HepG2 (cell line): ENCODE measurements at regions not wholly inside any gene's neighbourhood (a gene's known extent, or its start where the extent isn't known, plus 50 kb on each side); places are given as distances from the start of the nearest gene placed in this dataset.

ENCODE experiments used
- ATAC-seq: fragments of 200-7000 bp; cut with Tn5 transposase; 3 replicates; pipeline ENCODE4 v1.9.1; 2020; ENCODE audit warnings: mild to moderate bottlenecking, moderate library complexity
- BruUV-seq: library from RNA; stranded (reverse); fragments of 400-500 nt; replicated peaks from 2 replicates; lab custom pipeline; 2021; lab: Mats Ljungman, UMichigan
- CTCF ChIA-PET: fragments of 300-600 bp; formaldehyde crosslinking; extraction: SDS; loops from one replicate; lab custom pipeline; 2021; ENCODE audit warnings: low total read pairs, inconsistent platforms, low intra/inter-chr PET ratio; lab: Yijun Ruan, JAX
- POLR2A ChIA-PET: fragments of 350-600 bp; sonication (Branson Sonifier 250); formaldehyde crosslinking; loops from one replicate; lab custom pipeline; 2020; ENCODE audit warnings: antibody characterized with exemption, inconsistent platforms; lab: Yijun Ruan, JAX
- DNase-seq: peaks from one replicate; pipeline ENCODE4 v3.0.0-alpha.2; 2015; ENCODE audit warnings: low spot score
- FAIRE-seq: peaks from 3 replicates; lab custom pipeline; 2011; peaks lifted over from hg19 to GRCh38; lab: Jason Lieb, UNC
- H2AFZ ChIP-seq: one replicate; pipeline ENCODE4 v1.6.1; 2011; ENCODE audit warnings: low read length, inconsistent platforms
- H3K27ac ChIP-seq: fragments of 300-600 bp; 3 replicates; pipeline ENCODE4 v1.8.0; 2011; ENCODE audit warnings: mixed run types, mild to moderate bottlenecking, mixed read lengths, low read length, inconsistent platforms; ENCODE audit not compliant: insufficient read depth; ENCODE audit errors: extremely low read length
- H3K27me3 ChIP-seq, 2 experiments: fragments of 200-600 bp in 1 of 2; 2 replicates in 1 of 2; 3 replicates in 1 of 2; pipeline versions ENCODE4 v1.6.0 to v1.8.0; 2011; ENCODE audit warnings: low read length in 2 of 2, mild to moderate bottlenecking in 2 of 2, moderate library complexity in 2 of 2, inconsistent platforms in 1 of 2; ENCODE audit not compliant: insufficient read depth in 2 of 2, control insufficient read depth in 1 of 2
- H3K36me3 ChIP-seq, 2 experiments: fragments of 200-600 bp in 1 of 2; replicated peaks in 1 of 2; 2 replicates in 1 of 2; 3 replicates in 1 of 2; pipeline versions ENCODE4 v1.5.1 to v1.8.0; 2011; ENCODE audit warnings: low read length in 2 of 2, inconsistent platforms in 1 of 2; ENCODE audit not compliant: insufficient read depth in 2 of 2, control insufficient read depth in 1 of 2
- H3K4me1 ChIP-seq: 2 replicates; pipeline ENCODE4 v1.5.1; 2012; ENCODE audit warnings: low read length, inconsistent platforms; ENCODE audit not compliant: insufficient read depth
- H3K4me2 ChIP-seq: 2 replicates; pipeline ENCODE4 v1.6.0; 2011; ENCODE audit warnings: low read depth, low read length, inconsistent platforms
- H3K4me3 ChIP-seq, 3 experiments: fragments of 200-600 bp in 1 of 3; sonication (generic), shearing (Covaris generic) in 1 of 3; replicated peaks in 1 of 3; 2 replicates each; pipeline ENCODE4 v1.5.1; 2011 to 2016; ENCODE audit warnings: low read length in 3 of 3, inconsistent platforms in 2 of 3, low read depth in 2 of 3, mild to moderate bottlenecking in 2 of 3, control low read depth in 1 of 3, mixed read lengths in 1 of 3; ENCODE audit not compliant: insufficient read depth in 1 of 3
- H3K79me2 ChIP-seq: one replicate; pipeline ENCODE4 v1.6.1; 2011; ENCODE audit warnings: low read length, inconsistent platforms; ENCODE audit not compliant: insufficient read depth
- H3K9ac ChIP-seq: 2 replicates; pipeline ENCODE4 v1.6.0; 2011; ENCODE audit warnings: mild to moderate bottlenecking, low read depth, low read length, inconsistent platforms; ENCODE audit not compliant: insufficient read depth
- H3K9me3 ChIP-seq: 2 replicates; pipeline ENCODE4 v1.5.1; 2012; ENCODE audit warnings: mild to moderate bottlenecking, low read length
- H4K20me1 ChIP-seq: 2 replicates; pipeline ENCODE4 v1.6.0; 2011; ENCODE audit warnings: inconsistent platforms, mild to moderate bottlenecking, low read length, moderate library complexity; ENCODE audit not compliant: insufficient read depth
- ATAD3A ChIP-seq: sonication (generic); formaldehyde crosslinking; IDR thresholded peaks from 2 replicates; pipeline ENCODE4 v1.4.0; 2020; ENCODE audit warnings: missing genetic modification reagents
- CBX2 ChIP-seq, 2 experiments: fragments of 200-600 bp in 1 of 2; sonication (generic); formaldehyde crosslinking in 1 of 2; IDR thresholded peaks; 2 replicates each; pipeline versions ENCODE4 v1.7.0 to v1.8.1; 2018 to 2022; ENCODE audit warnings: low read depth in 2 of 2, low read length in 1 of 2, mild to moderate bottlenecking in 1 of 2, missing genetic modification reagents in 1 of 2
- E2F1 ChIP-seq: sonication (generic); formaldehyde crosslinking; IDR thresholded peaks from 2 replicates; pipeline ENCODE4 v1.5.0; 2020; ENCODE audit warnings: missing genetic modification reagents
- GTF3A ChIP-seq: sonication (generic); formaldehyde crosslinking; conservative IDR thresholded peaks from 2 replicates; pipeline ENCODE4 v1.4.0; 2020; ENCODE audit warnings: mild to moderate bottlenecking, missing genetic modification reagents
- NFE2 ChIP-seq: sonication (generic); formaldehyde crosslinking; IDR thresholded peaks from 2 replicates; pipeline ENCODE4 v1.4.0; 2020; ENCODE audit warnings: missing genetic modification reagents
- RAD21 ChIP-seq: fragments of 450-650 bp; formaldehyde crosslinking; IDR thresholded peaks from 2 replicates; pipeline ENCODE4 v1.5.0; 2020; ENCODE audit warnings: mild to moderate bottlenecking
- SRSF9 ChIP-seq: fragments of 200-400 bp; formaldehyde crosslinking; IDR thresholded peaks from 2 replicates; pipeline ENCODE4 v1.6.1; 2018; ENCODE audit warnings: borderline replicate concordance, mild to moderate bottlenecking, low read depth, low read length; ENCODE audit not compliant: insufficient read depth, poor library complexity, severe bottlenecking
- TEF ChIP-seq: sonication (generic); formaldehyde crosslinking; IDR thresholded peaks from 2 replicates; pipeline ENCODE4 v1.5.0; 2020; ENCODE audit warnings: missing genetic modification reagents
- ZNF12 ChIP-seq: sonication (generic); formaldehyde crosslinking; IDR thresholded peaks from 2 replicates; pipeline ENCODE4 v1.5.0; 2020; ENCODE audit warnings: missing genetic modification reagents
- ZNF24 ChIP-seq: fragments of 450-650 bp; IDR thresholded peaks from 2 replicates; pipeline ENCODE4 v1.6.1; 2017; ENCODE audit warnings: antibody characterized with exemption, mild to moderate bottlenecking
- ZNF30 ChIP-seq: sonication (generic); formaldehyde crosslinking; IDR thresholded peaks from 2 replicates; pipeline ENCODE4 v1.5.0; 2020; ENCODE audit warnings: mild to moderate bottlenecking, missing genetic modification reagents
- ZNF317 ChIP-seq: sonication (generic); formaldehyde crosslinking; IDR thresholded peaks from 2 replicates; pipeline ENCODE4 v1.5.0; 2020; ENCODE audit warnings: mild to moderate bottlenecking, missing genetic modification reagents
- ZNF367 ChIP-seq: sonication (generic); formaldehyde crosslinking; IDR thresholded peaks from 2 replicates; pipeline ENCODE4 v1.4.0; 2020; ENCODE audit warnings: missing genetic modification reagents, borderline replicate concordance
- ZNF484 ChIP-seq: sonication (generic); formaldehyde crosslinking; IDR thresholded peaks from 2 replicates; pipeline ENCODE4 v1.5.1; 2020; ENCODE audit warnings: mild to moderate bottlenecking, low read depth, missing genetic modification reagents, borderline replicate concordance
- ZNF549 ChIP-seq: sonication (generic); formaldehyde crosslinking; IDR thresholded peaks from 2 replicates; pipeline ENCODE4 v1.5.0; 2020; ENCODE audit warnings: missing genetic modification reagents
- ZNF572 ChIP-seq: sonication (generic); formaldehyde crosslinking; IDR thresholded peaks from 2 replicates; pipeline ENCODE4 v1.5.1; 2020; ENCODE audit warnings: mild to moderate bottlenecking, missing genetic modification reagents
- ZNF879 ChIP-seq: sonication (generic); formaldehyde crosslinking; IDR thresholded peaks from 2 replicates; pipeline ENCODE4 v1.8.1; 2023; ENCODE audit warnings: missing genetic modification reagents
- WGBS: methylation state at CpG from one replicate; pipeline ENCODE4 v1.1.6; 2017; ENCODE audit warnings: low lambda C conversion rate; 5-methylcytosine and 5-hydroxymethylcytosine counted together
- in situ Hi-C: cut with HindIII; loops from 2 replicates; pipeline ENCODE4 v1.10.0; 2017; ENCODE audit warnings: low pct_unique_long_range_greater_than_20kb; ENCODE audit not compliant: extremely low pct_ligation_motif_present
- intact Hi-C: fragments of 100-400 bp; cut with micrococcal nuclease; formaldehyde crosslinking; loops from one replicate; pipeline ENCODE4 v1.10.0; 2022; ENCODE audit not compliant: unreplicated experiment

- intact Hi-C loops = no loop called here
- H3K4me1 ChIP-seq = no peaks in the 10 kb centered on the region
Observed at GRCh38 chr1:221884821-221885220, 142.9 kb upstream of the DUSP10 start.

More at GRCh38 chr1:221884821-221885220, 142.9 kb upstream of the DUSP10 start:
- no peaks in the 10 kb centered on the region for H3K9me3 ChIP-seq
- H3K79me2 ChIP-seq = no peaks in the 10 kb centered on the region
- H3K27ac ChIP-seq = no peak overlapping the region
- CTCF ChIA-PET = no interaction called here
- DNase-seq (no peak), FAIRE-seq (no peak), ATAC-seq (no peak)
- no peak for TF ChIP-seq ZNF30 (CRISPR knock-in tag)
- no peak for TF ChIP-seq ZNF549
- no peak for TF ChIP-seq CBX2 (IDR thresholded peaks at IDR 0.05; ENCODE audit: low read depth, low read length)
- no peak for TF ChIP-seq CBX2 (CRISPR knock-in tag; IDR thresholded peaks at IDR 0.05; ENCODE audit: low read depth)
- TF ChIP-seq TEF (CRISPR knock-in tag) = no peak
- TF ChIP-seq ATAD3A (CRISPR knock-in tag) = no peak
- TF ChIP-seq ZNF24 = no peak
- no peak for TF ChIP-seq ZNF879
- no peak for TF ChIP-seq E2F1 (CRISPR knock-in tag)
- no peak for TF ChIP-seq ZNF367 (CRISPR knock-in tag)
- TF ChIP-seq GTF3A = no peak
- no peak for TF ChIP-seq NFE2 (CRISPR knock-in tag)
- TF ChIP-seq ZNF317 = no peak
- no peak for TF ChIP-seq RAD21 (CRISPR knock-in tag)
- no peak for TF ChIP-seq ZNF12 (CRISPR knock-in tag)
- TF ChIP-seq SRSF9 = no peak
- no peak for TF ChIP-seq ZNF572 (CRISPR knock-in tag)
- no peak for TF ChIP-seq ZNF484
- no peak overlapping the region for H3K4me2 ChIP-seq
- H3K27me3 ChIP-seq = no peaks in the 10 kb centered on the region
- WGBS = 37% methylated on average over 3 of the region's 3 CpGs
- BruUV-seq = no TSS peak
- in situ Hi-C loops = no loop called here
- POLR2A ChIA-PET = no interaction called here
- H3K36me3 ChIP-seq = no peaks in the 10 kb centered on the region
- H2AFZ ChIP-seq = no peak overlapping the region
- no peak overlapping the region for H3K4me3 ChIP-seq
- no peaks in the 10 kb centered on the region for H4K20me1 ChIP-seq
- no peak overlapping the region for H3K9ac ChIP-seq
